Endodermal cell (in vitro differentiated cells): ENCODE measurements at regions not wholly inside any gene's neighbourhood (a gene's known extent, or its start where the extent isn't known, plus 50 kb on each side); places are given as distances from the start of the nearest gene placed in this dataset.

ENCODE experiments used
- DNase-seq: peaks from one replicate; pipeline ENCODE4 v3.0.0-alpha.2; 2017
- H3K27ac ChIP-seq: 2 replicates; pipeline ENCODE4 v1.5.1; 2013; ENCODE audit warnings: mild to moderate bottlenecking, low read depth, low read length, moderate library complexity
- H3K27me3 ChIP-seq: 2 replicates; pipeline ENCODE4 v1.6.1; 2013; ENCODE audit warnings: mild to moderate bottlenecking, low read length, moderate library complexity; ENCODE audit not compliant: insufficient read depth, control insufficient read depth, poor library complexity, severe bottlenecking
- H3K36me3 ChIP-seq: 2 replicates; pipeline ENCODE4 v1.7.0; 2013; ENCODE audit warnings: mild to moderate bottlenecking, low read length, moderate library complexity; ENCODE audit not compliant: control insufficient read depth, insufficient read depth
- H3K4me1 ChIP-seq: one replicate; pipeline ENCODE4 v1.7.0; 2013; ENCODE audit warnings: low read length; ENCODE audit not compliant: control insufficient read depth, insufficient read depth
- H3K4me3 ChIP-seq: 2 replicates; pipeline ENCODE4 v1.5.1; 2013; ENCODE audit warnings: mild to moderate bottlenecking, low read length, moderate library complexity
- H3K9ac ChIP-seq: 2 replicates; pipeline ENCODE4 v1.6.1; 2013; ENCODE audit warnings: mild to moderate bottlenecking, low read length, moderate library complexity; ENCODE audit not compliant: poor library complexity, severe bottlenecking; ENCODE audit errors: extremely low read depth
- H3K9me3 ChIP-seq: 2 replicates; pipeline ENCODE4 v1.6.1; 2013; ENCODE audit warnings: mild to moderate bottlenecking, low read length, moderate library complexity; ENCODE audit not compliant: control insufficient read depth
- H3K27ac Mint-ChIP-seq: 2 replicates; pipeline ENCODE4 v1.8.0; 2020; ENCODE audit warnings: mixed read lengths
- H3K27me3 Mint-ChIP-seq: 2 replicates; pipeline ENCODE4 v1.8.0; 2021; ENCODE audit warnings: mild to moderate bottlenecking, mixed read lengths; ENCODE audit not compliant: insufficient read depth
- H3K36me3 Mint-ChIP-seq: 2 replicates; pipeline ENCODE4 v1.8.0; 2020; ENCODE audit warnings: low read depth, mixed read lengths
- H3K4me1 Mint-ChIP-seq: 2 replicates; pipeline ENCODE4 v1.8.0; 2020; ENCODE audit warnings: mixed read lengths
- H3K4me3 Mint-ChIP-seq: 2 replicates; pipeline ENCODE4 v1.8.0; 2020; ENCODE audit warnings: mild to moderate bottlenecking, moderate library complexity, mixed read lengths
- H3K9me3 Mint-ChIP-seq: 2 replicates; pipeline ENCODE4 v1.8.0; 2020; ENCODE audit warnings: mild to moderate bottlenecking, mixed read lengths
- CTCF ChIP-seq: fragments of 200-600 bp; sonication (generic); conservative IDR thresholded peaks from 2 replicates; pipeline ENCODE4 v1.5.0; 2021; ENCODE audit warnings: antibody characterized with exemption, mild to moderate bottlenecking
- WGBS, 2 experiments: methylation state at CpG; one replicate each; pipeline versions ENCODE4 v1.1.5 to v1.1.7; 2013; ENCODE audit warnings: missing lambda C conversion rate in 2 of 2, mixed read lengths in 1 of 2; ENCODE audit not compliant: insufficient coverage in 1 of 2, insufficient read length in 1 of 2; 5-methylcytosine and 5-hydroxymethylcytosine counted together

- H3K9me3 ChIP-seq: peaks cover 13% of the 10 kb centered on the region
- H3K27me3 ChIP-seq: no peaks in the 10 kb centered on the region
- no peaks in the 10 kb centered on the region for H3K36me3 ChIP-seq
- H3K4me3 Mint-ChIP-seq: no peak overlapping the region
- no peak overlapping the region for H3K27ac Mint-ChIP-seq
- peaks cover 3% of the 10 kb centered on the region for H3K4me1 Mint-ChIP-seq
- no peaks in the 10 kb centered on the region for H3K36me3 Mint-ChIP-seq
- no peak overlapping the region for H3K9ac ChIP-seq
- no peak overlapping the region for H3K4me3 ChIP-seq
- no peaks in the 10 kb centered on the region for H3K27me3 Mint-ChIP-seq
- WGBS, 2 experiments: 60 to 96% methylated on average over 2 to 4 of the region's 4 CpGs
- no peak overlapping the region for H3K27ac ChIP-seq
- no peaks in the 10 kb centered on the region for H3K4me1 ChIP-seq
- peaks cover 22% of the 10 kb centered on the region for H3K9me3 Mint-ChIP-seq
- no peak for TF ChIP-seq CTCF
- DNase-seq: no peak
Measured at GRCh38 chr9:108684288-108685025, 171.3 kb downstream of the ACTL7B start.

DNA sequence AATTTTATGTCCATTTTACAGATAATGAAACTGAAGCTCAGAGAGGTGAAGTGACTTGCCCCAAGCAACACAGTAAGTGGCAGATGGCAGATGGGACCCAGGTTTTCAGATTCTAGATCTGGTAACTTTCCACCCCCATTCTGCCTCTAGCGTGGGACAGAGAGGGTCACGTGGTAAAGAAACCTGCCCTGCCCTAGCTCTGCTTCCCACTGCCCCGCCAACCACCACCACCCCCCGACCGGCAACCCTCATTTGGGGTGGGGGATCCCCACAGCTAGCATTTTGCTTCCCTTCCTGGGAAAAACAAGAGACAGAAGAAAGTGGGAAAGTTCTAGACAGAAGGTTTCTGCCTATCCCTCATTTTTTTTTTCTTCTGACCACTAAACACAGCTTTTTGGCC lies 172.5 kb downstream of the ACTL7B start:
- Mint-ChIP-seq H3K4me3 (no peak overlapping the region), H3K27ac (no peak overlapping the region)
- WGBS, 2 experiments: 89 to 100% methylated on average over 1 to 5 of the region's 5 CpGs

DNA sequence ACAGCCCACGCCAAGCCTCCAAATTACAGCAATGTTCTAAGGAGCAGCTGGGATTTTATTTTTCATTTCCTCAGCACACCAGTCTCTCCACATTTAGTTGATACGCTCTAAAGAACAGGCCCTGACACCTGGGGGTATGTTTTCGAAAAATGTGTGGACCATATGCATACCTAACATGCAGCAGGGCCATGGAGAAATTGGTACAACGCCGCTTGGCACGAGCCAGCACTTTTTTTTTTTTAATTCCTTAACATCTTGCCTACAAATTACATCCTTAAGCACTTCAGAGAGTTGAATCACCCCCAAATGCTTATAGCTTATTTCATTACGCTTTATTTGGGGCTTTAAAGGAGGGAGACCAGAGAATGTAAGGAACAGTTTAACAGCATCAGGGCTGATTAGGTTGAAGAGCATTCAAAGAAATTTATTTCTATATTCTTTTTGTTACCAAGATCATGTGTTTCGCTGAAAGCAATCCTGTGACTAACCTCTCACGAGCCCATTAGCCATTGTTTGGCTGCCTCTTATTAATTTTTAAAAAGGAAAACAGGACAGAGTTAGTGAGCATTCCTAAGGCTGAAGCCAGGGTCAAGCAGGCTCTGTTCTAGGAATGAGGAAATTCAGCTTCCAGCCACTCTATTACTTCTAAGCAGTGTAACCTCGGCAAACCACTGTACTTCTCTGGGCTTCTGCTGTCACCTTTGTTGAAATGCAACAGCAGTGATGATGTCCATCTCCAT lies 173.8 kb downstream of the ACTL7B start:
- Mint-ChIP-seq H3K4me1 (peaks cover 3% of the 10 kb centered on the region), H3K4me3 (no peak overlapping the region), H3K36me3 (no peaks in the 10 kb centered on the region), H3K27ac (no peak overlapping the region), H3K27me3 (no peaks in the 10 kb centered on the region), H3K9me3 (peaks cover 11% of the 10 kb centered on the region)
- no peaks in the 10 kb centered on the region for H3K4me1 ChIP-seq
- no peak overlapping the region for H3K27ac ChIP-seq
- H3K9me3 ChIP-seq: peaks cover 13% of the 10 kb centered on the region
- no peak overlapping the region for H3K9ac ChIP-seq
- H3K4me3 ChIP-seq: no peak overlapping the region
- H3K36me3 ChIP-seq: no peaks in the 10 kb centered on the region
- no peak for TF ChIP-seq CTCF
- no peaks in the 10 kb centered on the region for H3K27me3 ChIP-seq
- WGBS, 2 experiments: 93 to 97% methylated on average over 5 to 10 of the region's 10 CpGs
- DNase-seq: no peak

More for the DNA sequence above, 172.5 kb downstream of the ACTL7B start:
- Histone ChIP-seq H3K27me3 (no peaks in the 10 kb centered on the region), H3K9ac (no peak overlapping the region), H3K4me1 (no peaks in the 10 kb centered on the region), H3K36me3 (no peaks in the 10 kb centered on the region), H3K4me3 (no peak overlapping the region), H3K27ac (no peak overlapping the region), H3K9me3 (peaks cover 13% of the 10 kb centered on the region)
- H3K4me1 Mint-ChIP-seq: peaks cover 3% of the 10 kb centered on the region
- no peaks in the 10 kb centered on the region for H3K27me3 Mint-ChIP-seq
- peaks cover 17% of the 10 kb centered on the region for H3K9me3 Mint-ChIP-seq
- no peak for TF ChIP-seq CTCF
- DNase-seq: no peak
- H3K36me3 Mint-ChIP-seq: no peaks in the 10 kb centered on the region
